ENCODE measurements at regions not wholly inside any gene's neighbourhood (a gene's known extent, or its start where the extent isn't known, plus 50 kb on each side); places are given as distances from the start of the nearest gene placed in this dataset.

GRCh38 chr5:67537439-67538148 is 341.0 kb upstream of the CD180 start:
- TF ChIP-seq GATA2 (IDR thresholded peaks at IDR 0.05; ENCODE audit: low read depth, low read length) (no peak), GATA3 (IDR thresholded peaks at IDR 0.05; ENCODE audit: low read depth, low read length) (no peak)
